ENCODE measurements at regions not wholly inside any gene's neighbourhood (a gene's known extent, or its start where the extent isn't known, plus 50 kb on each side); places are given as distances from the start of the nearest gene placed in this dataset.
A peak's percentile ranks its signal among the peaks of the same experiment; 100 is the strongest.

GRCh38 chr6:1145768-1146218 is 166.1 kb upstream of the FOXQ1 start (continued):
- TF ChIP-seq ZNF398 (tag by site-specific recombination; IDR thresholded peaks at IDR 0.05): 0 out of 2 replicates have a peak, but pooled peaks have one; percentile 18
- TF ChIP-seq GLIS1 (tag by site-specific recombination; IDR thresholded peaks at IDR 0.05): 0 out of 2 replicates have a peak, but pooled peaks have one; percentile 33
- TF ChIP-seq OVOL3 (tag by site-specific recombination; IDR thresholded peaks at IDR 0.05): 0 out of 2 replicates have a peak, but pooled peaks have one; percentile 18
- no peak for TF ChIP-seq ZNF169 (tag by site-specific recombination; IDR thresholded peaks at IDR 0.05)
- TF ChIP-seq ZNF623 (tag by site-specific recombination; IDR thresholded peaks at IDR 0.05): no peak
- TF ChIP-seq ZNF561 (tag by site-specific recombination; IDR thresholded peaks at IDR 0.05; ENCODE audit: borderline replicate concordance): peak; percentile 61; the same call in 1 of the 2 replicates
- no peak for TF ChIP-seq ZNF707 (tag by site-specific recombination; IDR thresholded peaks at IDR 0.05)
- no peak for TF ChIP-seq ZBTB17 (tag by site-specific recombination; IDR thresholded peaks at IDR 0.05)
- no peak for TF ChIP-seq ZNF660 (tag by site-specific recombination; IDR thresholded peaks at IDR 0.05)
- TF ChIP-seq TRIM28 (IDR thresholded peaks at IDR 0.05; ENCODE audit: borderline replicate concordance, low read length): no peak
- TF ChIP-seq MZF1 (tag by site-specific recombination; IDR thresholded peaks at IDR 0.05; ENCODE audit: borderline replicate concordance): 0 out of 2 replicates have a peak, but pooled peaks have one; percentile 27
- peak; percentile 54; the same call in 1 of the 2 replicates for TF ChIP-seq KLF7 (tag by site-specific recombination; IDR thresholded peaks at IDR 0.05; ENCODE audit: borderline replicate concordance)
- TF ChIP-seq ZSCAN18 (tag by site-specific recombination; IDR thresholded peaks at IDR 0.05): no peak
- no peak for TF ChIP-seq INSM2 (tag by site-specific recombination; IDR thresholded peaks at IDR 0.05)
- no peak for TF ChIP-seq ZNF394 (tag by site-specific recombination; IDR thresholded peaks at IDR 0.05; ENCODE audit: borderline replicate concordance)
- peak; percentile 38; the same call in 1 of the 2 replicates for TF ChIP-seq ZEB2 (tag by site-specific recombination; IDR thresholded peaks at IDR 0.05)

GRCh38 chr6:1144842-1145767 is 166.8 kb upstream of the FOXQ1 start:
- H3K4me3 ChIP-seq (ENCODE audit: low read depth, low read length): no peak overlapping the region
- CTCF ChIA-PET: interaction anchor here (0.6 kb wide), 1 partner anchor 37 kb away, joined by 3 read pairs; no protein-coding TSS in a partner anchor
- no peaks in the 10 kb centered on the region for H3K9me3 ChIP-seq (ENCODE audit: control insufficient read depth, insufficient read depth, low read depth, low read length)
- H3K36me3 ChIP-seq (ENCODE audit: control insufficient read depth in 2 of 2, insufficient read depth in 1 of 2, low read length in 2 of 2): no peaks in the 10 kb centered on the region
- peak overlapping the region; percentile 11; the same call in 1 of the 2 replicates for H3K27ac ChIP-seq (ENCODE audit: extremely low read depth, low read depth, low read length)
- POLR2A ChIA-PET: no interaction called here
- peak; percentile 69 for TF ChIP-seq ZBTB48 (tag by site-specific recombination; IDR thresholded peaks at IDR 0.05)
- peak; percentile 45; the same call in 1 of the 2 replicates for TF ChIP-seq ZBTB11 (tag by site-specific recombination; conservative IDR thresholded peaks at IDR 0.05; ENCODE audit: low read depth)
- TF ChIP-seq ZEB2 (tag by site-specific recombination; IDR thresholded peaks at IDR 0.05): no peak
- peak; percentile 77 for TF ChIP-seq ZNF335 (tag by site-specific recombination; conservative IDR thresholded peaks at IDR 0.05)
- peaks cover 8% of the 10 kb centered on the region for H3K4me1 ChIP-seq (ENCODE audit: control insufficient read depth, insufficient read depth, low read length)
